ENCODE measurements at regions not wholly inside any gene's neighbourhood (a gene's known extent, or its start where the extent isn't known, plus 50 kb on each side); places are given as distances from the start of the nearest gene placed in this dataset.

GRCh38 chr20:7818477-7818876 is 121.8 kb downstream of the HAO1 start:
- H3K36me3 ChIP-seq: no peaks in the 10 kb centered on the region
- intact Hi-C loops (cut with DNase I): no loop called here
- no peaks in the 10 kb centered on the region for H3K9me3 ChIP-seq
- DNase-seq: no peak
- no peak for TF ChIP-seq POLR2A (IDR thresholded peaks at IDR 0.05)
- TF ChIP-seq CTCF (IDR thresholded peaks at IDR 0.05): no peak
- no peaks in the 10 kb centered on the region for H3K4me1 ChIP-seq
- 87 to 93% methylated on average over 1 of the region's 1 CpG for WGBS, 2 donors
- H3K27me3 ChIP-seq: no peaks in the 10 kb centered on the region
- H3K27ac ChIP-seq: no peak overlapping the region
- no peak overlapping the region for H3K4me3 ChIP-seq (replicated peaks in 1 of 3)

- WGBS, 2 donors: 89 to 93% methylated on average over 4 of the region's 4 CpGs
- Histone ChIP-seq H3K27me3 (no peaks in the 10 kb centered on the region), H3K36me3 (no peaks in the 10 kb centered on the region), H3K9me3 (no peaks in the 10 kb centered on the region), H3K27ac (no peak overlapping the region), H3K4me3 (replicated peaks in 1 of 3) (no peak overlapping the region), H3K4me1 (no peaks in the 10 kb centered on the region)
- no peak for TF ChIP-seq POLR2A (IDR thresholded peaks at IDR 0.05)
- no peak for TF ChIP-seq CTCF (IDR thresholded peaks at IDR 0.05)
- DNase-seq: no peak
- intact Hi-C loops (cut with DNase I): no loop called here
These were observed 119.4 kb downstream of the HAO1 start for GRCh38 chr20:7820897-7821296.

GRCh38 chr20:7822772-7823171 is 117.5 kb downstream of the HAO1 start:
- Histone ChIP-seq H3K9me3 (no peaks in the 10 kb centered on the region), H3K4me3 (replicated peaks in 1 of 3) (no peak overlapping the region), H3K27me3 (no peaks in the 10 kb centered on the region), H3K27ac (no peak overlapping the region), H3K4me1 (no peaks in the 10 kb centered on the region), H3K36me3 (no peaks in the 10 kb centered on the region)
- no peak for TF ChIP-seq POLR2A (IDR thresholded peaks at IDR 0.05)
- no peak for TF ChIP-seq CTCF (IDR thresholded peaks at IDR 0.05)
- no peak for DNase-seq
- intact Hi-C loops (cut with DNase I): no loop called here
- 97 to 100% methylated on average over 2 of the region's 2 CpGs for WGBS, 2 donors

- intact Hi-C loops (cut with DNase I): no loop called here
- WGBS, 2 donors: 59% methylated on average over 2 of the region's 2 CpGs
- TF ChIP-seq POLR2A (IDR thresholded peaks at IDR 0.05): no peak
- TF ChIP-seq CTCF (IDR thresholded peaks at IDR 0.05): no peak
These were observed 111.8 kb downstream of the HAO1 start for GRCh38 chr20:7828437-7828836.

GRCh38 chr20:7829031-7829430 is 111.2 kb downstream of the HAO1 start:
- Histone ChIP-seq H3K4me1 (no peaks in the 10 kb centered on the region), H3K9me3 (no peaks in the 10 kb centered on the region), H3K27me3 (no peaks in the 10 kb centered on the region), H3K36me3 (no peaks in the 10 kb centered on the region), H3K27ac (no peak overlapping the region), H3K4me3 (replicated peaks in 1 of 3) (no peak overlapping the region)
- intact Hi-C loops (cut with DNase I): no loop called here
- no peak for DNase-seq
- WGBS, 2 donors: 79 to 81% methylated on average over 4 of the region's 4 CpGs
- no peak for TF ChIP-seq POLR2A (IDR thresholded peaks at IDR 0.05)
- TF ChIP-seq CTCF (IDR thresholded peaks at IDR 0.05): no peak

More at GRCh38 chr20:7828437-7828836, 111.8 kb downstream of the HAO1 start:
- Histone ChIP-seq H3K4me1 (no peaks in the 10 kb centered on the region), H3K27me3 (no peaks in the 10 kb centered on the region), H3K9me3 (no peaks in the 10 kb centered on the region), H3K27ac (no peak overlapping the region), H3K36me3 (no peaks in the 10 kb centered on the region), H3K4me3 (replicated peaks in 1 of 3) (no peak overlapping the region)
- no peak for DNase-seq
